ENCODE measurements at regions not wholly inside any gene's neighbourhood (a gene's known extent, or its start where the extent isn't known, plus 50 kb on each side); places are given as distances from the start of the nearest gene placed in this dataset.
A peak's percentile ranks its signal among the peaks of the same experiment; 100 is the strongest.

DNA sequence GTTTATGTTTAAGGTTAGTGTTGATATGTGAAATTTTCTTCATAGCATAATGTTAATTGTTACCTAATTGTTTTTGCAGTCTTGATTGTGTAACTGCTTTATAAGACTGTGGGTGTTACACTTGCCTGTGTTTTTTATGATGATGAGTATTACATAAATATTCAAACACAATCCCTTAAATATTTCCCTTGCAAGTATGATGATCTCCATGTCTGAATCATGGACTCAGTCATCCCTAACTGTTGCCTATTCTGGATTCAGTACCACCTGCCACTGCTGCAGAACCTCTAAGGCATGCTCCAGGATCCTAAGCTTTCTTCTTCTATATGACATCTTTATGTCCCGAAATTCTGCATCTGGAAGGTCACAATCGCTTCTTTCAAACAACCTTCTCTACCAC is 246.3 kb upstream of the CLEC14A start:
- DNase-seq: no peak

DNA sequence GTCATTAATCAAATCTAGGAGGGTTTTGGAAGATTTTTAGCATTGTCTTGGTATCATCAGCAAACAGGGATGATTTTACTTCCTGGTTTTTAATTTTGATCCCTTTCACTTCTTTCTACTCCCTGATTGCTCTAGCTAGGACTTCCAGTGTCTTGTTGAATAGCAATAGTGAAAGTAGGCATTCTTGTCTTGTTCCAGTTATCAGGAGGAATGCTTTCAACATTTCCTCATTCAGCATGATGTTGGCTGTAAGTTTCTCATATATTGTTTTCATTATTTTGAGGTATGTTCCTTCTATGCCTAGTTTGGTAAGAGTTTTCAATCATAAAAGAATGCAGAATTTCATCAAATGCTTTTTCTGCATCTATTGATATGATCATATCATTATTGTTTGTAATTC is 244.2 kb upstream of the CLEC14A start:
- DNase-seq: no peak

DNA sequence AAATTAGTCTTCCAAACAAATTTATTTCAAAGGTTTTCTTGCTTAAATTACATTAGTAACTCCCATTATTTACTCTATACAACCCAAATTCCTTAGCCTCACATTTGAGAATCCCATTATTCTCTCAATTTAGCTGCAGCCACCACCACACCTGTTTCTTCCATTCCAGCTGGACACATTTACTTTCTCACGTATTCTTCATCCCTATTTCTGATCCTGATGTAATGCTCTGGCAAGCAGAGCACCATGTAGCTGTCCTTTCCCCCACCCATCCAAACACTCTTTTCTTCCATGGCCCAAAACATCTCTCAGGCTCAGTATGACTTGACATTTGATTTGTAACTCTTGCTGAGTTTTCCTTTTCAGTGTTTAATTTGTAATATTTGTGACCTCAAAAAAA is 240.2 kb upstream of the CLEC14A start:
- no peak for DNase-seq

DNA sequence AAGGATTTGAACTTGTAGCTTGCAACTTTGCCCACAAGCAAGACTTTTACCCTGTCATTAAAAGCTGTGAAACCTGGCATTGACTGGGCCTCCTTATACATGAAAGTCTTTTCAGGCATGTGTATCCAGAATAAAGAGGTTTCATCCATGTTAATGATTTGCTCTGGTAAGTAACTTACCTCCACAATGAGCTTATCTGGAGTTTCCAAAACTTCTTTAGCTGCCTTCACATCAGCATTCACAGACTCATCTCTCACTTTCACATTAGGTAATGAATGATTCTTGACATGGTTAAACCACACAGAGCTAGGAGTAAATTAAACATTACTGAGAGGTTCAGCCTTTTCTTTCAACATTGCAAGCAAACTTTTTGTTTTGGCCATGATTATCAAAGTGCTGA is 234.4 kb upstream of the CLEC14A start:
- DNase-seq: no peak

DNA sequence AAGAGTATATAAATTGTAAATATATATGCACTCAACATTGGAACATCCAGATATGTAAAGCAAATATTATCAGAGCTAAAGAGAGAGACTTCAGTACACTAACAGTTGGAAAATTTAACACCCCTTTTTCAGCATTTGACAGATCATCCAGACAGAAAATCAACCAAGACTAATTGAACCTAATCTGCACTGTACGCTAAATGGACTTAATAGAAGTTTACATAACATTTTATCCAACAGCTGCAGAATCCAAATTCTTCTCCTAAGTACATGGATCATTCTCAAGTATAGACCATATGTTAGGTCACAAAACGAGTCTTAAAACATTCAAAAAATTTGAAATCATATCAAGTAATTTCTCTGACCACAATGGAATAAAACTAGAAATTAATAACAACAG is 229.1 kb upstream of the CLEC14A start:
- DNase-seq: no peak

DNA sequence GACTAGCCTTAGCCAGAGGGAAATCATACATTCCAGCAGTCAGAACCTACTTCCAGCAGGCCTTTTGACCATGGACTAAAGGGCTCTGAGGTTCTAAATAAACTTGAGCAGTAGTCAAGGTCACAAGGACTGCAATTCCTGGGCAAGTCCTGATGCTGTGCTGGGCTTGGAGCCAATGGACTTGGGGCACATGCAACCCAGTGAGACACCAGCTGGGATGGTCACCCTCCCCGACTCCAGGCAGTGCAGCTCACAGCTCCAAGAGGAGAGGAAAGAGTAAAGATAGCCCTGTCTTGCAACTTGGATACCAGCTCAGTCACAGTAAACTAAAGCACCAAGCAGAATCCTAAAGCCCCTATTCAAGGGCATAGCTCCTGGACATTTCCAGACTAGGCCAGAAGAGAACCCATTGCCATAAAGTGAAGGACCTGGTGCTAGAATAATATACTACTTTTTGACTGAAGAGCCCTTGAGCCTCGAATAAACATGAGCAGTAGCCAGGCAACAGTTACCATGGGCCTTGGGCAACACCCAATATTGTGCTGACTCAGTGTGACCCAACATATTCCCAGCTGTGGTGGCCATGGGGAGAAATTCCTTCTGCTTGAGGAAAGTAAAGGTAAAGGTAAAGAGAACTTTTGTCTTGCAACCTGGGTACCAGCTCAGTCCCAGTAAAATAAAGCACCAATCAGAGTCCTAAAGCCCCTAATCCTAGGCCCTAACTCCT is 226.2 kb upstream of the CLEC14A start:
- DNase-seq: peak; percentile 96

DNA sequence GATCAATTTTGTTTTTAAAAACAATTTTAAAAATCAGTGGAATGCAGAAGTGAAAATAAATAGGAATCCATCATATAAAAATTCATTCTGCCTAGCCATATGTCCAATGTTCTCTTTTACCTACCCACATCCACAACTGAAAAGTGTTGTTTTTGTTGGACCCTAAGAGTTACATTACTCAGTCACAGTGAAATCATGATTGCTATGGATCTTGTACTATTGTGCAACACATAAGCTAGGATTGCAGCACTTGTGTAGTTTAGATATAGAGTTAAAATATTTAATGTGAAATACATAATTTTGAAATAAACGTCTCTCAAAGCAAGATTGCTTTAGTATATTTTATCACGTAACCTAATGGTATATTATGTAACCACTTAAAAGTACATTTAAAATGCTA is 213.3 kb upstream of the CLEC14A start:
- DNase-seq: no peak

DNA sequence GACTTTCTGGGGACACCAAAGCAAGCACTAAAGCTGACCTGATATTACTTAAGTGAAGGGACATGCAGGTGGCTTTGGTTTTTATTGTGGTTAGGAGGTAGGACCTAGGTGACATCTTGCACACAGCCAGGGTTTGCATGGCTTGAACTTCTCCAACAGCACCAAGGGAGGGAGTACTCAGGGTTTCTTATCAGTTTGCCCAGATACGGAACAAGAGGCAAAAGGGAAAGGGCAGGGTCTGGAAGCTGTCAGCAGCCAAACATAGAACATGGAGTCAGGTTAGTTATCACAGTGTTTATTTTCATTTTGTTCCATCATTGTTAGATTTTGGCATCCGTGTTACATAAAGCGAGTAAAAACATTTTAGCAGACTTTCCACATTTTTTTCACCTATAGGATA is 186.3 kb upstream of the CLEC14A start:
- DNase-seq: no peak

DNA sequence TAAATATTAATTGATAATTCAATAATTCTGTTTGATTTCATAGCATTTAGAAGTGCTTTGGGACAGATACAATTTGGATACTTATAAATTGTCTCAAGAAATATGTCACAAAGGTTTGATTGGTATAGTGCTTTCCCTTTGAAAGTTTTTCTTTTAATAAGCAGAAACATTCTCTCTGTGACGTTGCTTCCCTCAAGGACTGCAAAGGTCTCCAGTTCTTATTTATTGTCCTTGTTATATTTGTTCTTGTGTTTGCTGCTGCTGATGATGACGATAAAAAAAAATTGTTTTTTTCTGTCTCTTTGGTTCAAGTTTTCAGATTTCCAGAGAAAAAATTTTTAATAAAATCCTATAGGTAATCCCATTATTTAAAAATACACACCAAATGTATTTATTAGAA is 176.3 kb upstream of the CLEC14A start:
- no peak for DNase-seq

DNA sequence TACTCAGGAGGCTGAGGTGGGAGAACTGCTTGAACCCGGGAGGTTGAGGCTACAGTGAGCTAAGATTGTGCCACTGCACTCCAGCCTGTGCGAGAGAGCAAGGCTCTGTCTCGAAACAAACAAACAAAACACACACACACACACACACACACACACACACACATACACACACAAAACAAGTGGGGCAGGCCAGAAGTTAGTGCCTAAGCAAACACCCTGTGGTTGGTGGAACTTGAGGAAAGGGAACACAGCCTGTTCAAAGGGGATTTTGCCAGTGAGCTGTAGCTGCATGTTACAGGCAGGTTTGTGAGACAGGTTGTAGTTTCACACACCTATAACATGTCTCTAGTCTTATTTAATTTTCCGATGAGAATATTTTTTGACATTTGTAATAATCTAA is 175.3 kb upstream of the CLEC14A start:
- no peak for DNase-seq

DNA sequence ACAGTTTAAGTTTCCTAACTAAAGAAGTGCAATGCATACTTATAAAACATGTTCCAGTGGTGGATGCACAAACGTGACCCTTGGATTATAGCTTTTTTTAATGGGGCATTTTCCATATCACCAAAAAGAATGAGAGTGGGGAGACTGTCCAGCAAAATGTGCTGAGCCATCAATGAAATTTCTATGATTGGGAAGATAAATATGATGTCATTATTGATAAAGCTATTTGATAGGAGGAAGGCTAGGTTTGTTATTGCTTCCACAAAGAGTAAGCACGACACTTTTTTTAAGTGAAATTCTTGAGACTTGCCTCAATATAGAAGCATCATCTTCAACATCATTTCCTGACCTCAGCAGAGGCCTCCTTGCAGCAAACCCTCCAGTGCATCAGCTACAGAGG is 174.6 kb upstream of the CLEC14A start:
- DNase-seq: no peak

DNA sequence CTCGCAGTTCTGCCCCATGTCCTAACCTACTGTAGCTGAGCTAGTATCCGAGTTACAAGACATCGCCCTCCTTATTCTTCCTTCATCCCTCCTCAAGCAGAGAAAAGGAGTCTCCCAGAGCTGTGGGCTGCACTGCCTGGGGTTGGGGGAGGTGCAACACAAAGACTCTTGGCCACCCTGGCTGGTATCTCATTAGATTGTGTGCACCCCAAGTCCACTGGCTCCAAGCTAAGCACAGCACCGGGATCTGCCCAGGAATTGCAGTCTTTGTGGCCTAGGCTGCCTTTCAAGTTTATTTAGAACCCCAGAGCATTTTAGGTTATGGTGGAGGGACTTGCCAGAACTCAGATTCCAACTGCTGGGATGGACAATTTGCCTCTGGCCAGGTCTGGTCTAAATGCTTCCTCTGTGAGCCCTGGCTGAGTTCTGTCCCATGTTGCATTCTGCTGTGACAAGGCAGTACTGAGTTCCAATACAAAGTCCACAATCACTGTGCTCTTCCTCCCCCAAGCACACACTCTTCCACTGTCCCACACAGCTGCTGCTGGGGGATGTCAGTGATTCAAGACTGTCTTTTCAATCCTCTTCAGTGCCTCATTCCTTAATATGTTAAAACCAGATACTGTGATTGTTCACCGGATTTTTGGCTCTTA is 169.6 kb upstream of the CLEC14A start:
- DNase-seq: no peak

DNA sequence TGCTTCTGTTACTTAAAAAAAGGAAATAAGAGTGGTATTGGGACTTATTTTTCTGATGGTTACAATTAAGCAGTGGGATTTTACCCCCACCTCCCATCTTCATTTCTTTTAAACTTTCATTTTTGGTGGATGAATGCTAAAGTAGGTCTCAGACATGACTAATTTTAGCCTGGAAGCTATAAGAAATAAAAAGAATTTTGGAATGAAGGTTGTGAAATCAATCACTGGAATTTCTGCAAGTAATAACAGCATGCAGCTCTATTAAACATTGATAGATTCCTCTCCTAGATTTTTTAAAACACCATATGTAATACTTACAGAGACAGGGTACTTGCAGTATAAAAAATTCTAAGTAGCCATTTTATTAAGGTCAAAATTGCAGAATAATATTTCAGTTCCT is 164.2 kb upstream of the CLEC14A start:
- DNase-seq: no peak

DNA sequence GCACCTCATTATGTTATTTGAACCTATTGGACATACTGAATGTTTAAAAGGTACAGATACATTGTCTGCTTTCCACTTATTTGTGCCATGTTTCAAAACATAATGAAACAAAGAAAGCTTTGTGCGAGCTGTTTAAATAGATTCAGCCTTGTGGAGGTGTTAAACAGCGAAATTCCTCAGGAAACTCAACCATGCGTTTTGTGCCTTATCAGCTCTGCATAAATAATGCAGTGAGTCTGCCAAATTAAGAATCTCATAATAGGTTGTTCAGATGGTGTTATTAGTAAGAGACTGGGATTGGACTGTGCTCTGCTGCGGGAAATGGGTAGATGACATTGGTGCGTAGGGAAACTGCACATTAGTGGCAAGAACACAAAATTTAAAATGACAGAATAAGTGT is 163.7 kb upstream of the CLEC14A start:
- no peak for DNase-seq

DNA sequence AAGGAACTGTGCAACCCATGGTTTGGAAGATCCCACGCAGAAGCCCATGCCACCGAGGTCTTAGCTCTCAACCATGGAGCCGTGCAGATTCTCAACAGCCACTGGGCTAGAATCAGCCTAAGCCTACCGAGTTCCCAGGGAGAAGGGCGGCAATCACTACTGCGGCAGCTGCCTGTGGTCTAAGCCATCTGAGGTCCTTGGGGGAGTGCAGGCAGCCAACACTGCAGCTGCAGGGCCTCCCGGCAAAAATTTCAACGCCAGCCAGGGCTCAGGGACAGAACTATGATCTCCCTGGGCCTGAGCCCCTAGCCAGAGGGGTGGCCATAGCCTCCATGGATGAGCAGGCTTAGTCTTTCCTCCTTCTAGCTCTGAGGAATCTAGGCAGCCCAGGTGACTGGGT is 156.8 kb upstream of the CLEC14A start:
- no peak for DNase-seq

DNA sequence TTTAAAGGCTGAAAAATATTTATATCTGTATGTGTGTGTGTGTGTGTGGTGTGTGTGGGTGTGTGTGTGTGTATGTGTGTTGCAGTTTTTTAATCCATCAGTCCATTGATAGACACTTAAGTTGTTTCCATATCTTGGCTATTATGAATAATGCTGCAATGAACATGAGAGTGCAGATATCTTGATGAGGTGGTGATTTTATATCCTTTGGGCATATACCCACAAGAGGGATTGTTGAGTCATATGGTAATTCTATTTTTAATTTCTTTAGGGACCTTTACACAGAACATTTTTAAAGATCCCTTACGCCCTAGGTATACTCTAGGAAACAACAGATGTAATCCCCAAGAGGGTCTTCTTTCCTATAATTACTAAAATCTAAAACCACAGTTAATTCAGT is 154.5 kb upstream of the CLEC14A start:
- DNase-seq: no peak

DNA sequence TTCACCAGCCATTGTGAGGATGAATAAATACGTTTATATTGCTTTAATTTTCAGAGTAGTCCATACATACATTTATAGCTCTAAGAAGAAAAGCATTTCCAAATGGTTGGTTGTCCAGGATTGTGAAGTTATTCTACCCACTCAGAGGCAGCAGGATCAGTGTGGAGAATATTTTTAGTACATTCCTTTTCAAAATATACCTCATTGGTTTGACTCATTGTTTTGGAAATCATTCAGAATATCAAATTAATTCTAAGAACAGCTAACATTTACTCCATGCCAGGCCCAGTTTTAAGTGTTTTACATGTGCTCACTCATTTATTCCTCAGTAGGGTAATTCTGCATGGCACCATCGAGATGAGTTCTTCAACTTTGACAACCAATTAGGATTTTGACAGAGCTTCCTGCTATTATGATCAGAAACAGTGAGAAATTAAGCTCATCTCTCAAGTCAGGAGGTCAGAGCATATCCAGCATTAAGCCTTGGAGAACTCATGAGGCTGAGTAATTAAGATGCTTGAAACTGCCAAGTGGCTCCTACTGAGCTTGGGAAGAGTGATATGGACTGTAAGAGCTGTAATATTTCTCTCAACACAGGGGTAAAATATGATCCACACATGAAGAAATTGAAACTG is 153.3 kb upstream of the CLEC14A start:
- DNase-seq: peak; percentile 31

DNA sequence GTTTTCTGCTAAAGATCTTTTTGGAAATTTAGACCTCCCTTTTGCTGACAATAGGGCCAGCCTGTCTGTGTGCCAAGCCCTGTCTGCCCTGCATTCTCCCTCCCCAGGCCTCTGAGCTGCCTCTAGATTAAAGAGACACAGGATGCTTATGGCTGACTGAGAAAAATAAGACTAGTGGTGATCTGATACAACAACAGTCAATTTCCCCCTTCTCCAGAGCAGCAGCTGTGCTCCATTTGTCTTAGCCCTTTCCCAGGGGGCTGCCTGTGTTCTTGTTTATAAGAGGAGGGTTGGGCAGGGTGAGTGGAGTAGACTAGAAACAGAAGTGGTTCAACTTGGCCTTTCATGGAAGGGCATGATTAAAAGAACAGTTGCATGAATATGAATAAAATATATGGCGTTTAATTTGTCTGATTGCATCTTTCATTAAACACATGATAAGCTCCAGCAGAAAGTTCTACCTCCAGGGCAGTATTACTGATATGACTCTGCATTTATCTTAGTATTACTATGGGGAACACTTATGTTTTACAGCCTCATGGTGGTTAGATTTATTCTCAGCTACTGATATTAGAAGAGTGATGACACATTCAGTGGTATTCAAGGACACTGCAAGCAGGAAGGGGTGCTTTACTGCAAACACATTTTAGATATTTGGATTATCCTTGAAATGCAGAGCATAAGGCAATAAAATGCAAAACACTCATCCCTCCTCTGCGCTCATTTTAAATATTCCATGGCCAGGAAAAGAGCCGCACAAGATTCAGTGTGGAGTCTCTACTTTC is 150.2 kb upstream of the CLEC14A start:
- DNase-seq: peak; percentile 99

DNA sequence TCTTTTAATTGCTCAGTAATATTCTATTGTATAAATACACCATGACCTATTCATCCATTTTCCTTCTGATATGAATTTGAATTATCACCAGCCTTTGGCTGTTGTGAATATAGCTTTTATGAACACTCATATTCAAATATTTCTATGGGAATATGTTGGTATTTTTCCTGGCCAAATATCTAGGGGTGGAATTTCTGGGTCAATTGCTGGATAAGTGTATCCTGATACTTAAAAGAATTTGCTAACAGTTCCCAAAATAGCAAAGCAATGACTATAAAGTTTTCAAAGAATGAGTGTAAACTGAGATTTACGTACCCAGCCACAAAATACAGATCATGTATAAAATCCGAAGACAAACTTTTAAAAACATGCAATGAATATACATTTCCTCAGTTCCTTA is 148.7 kb upstream of the CLEC14A start:
- no peak for DNase-seq

DNA sequence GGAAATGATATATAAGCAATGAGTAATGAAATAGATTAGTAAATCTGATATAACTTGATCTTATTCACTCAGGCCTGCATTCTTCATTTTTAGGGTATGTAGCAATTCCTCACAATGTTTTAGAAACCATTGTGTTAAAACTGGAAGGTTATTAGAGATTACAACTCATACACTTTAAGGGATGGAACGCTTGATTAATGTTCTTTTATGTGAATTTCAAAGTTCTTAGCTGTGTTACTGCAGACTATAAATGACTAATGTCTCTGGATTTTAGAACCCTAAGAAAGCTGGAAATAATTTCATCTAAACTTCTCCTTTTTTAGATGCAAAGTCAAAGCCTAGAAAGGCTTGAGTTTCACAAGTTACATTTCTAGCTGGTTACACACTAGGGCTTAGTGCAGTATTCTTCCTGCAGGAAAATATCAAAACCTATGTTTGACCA is 148.2 kb upstream of the CLEC14A start:
- no peak for DNase-seq

DNA sequence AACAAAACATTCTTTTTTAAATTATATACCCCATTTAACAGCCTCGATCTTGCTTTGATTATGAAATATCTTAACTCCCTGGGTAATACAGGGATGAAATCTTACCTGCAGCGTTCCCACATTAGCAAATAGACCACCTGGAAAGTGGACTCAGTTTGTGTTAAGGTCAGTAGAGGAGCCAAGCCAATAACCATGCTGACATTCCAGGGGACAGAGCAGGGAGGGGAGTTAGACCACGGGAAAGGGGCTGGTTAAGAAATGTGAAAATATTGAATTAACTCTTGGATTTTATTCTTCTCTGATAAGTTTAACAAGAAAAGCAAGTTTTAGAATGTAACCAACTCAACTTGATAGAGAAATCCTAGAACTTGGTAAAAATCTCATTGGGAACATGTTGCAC is 144.9 kb upstream of the CLEC14A start:
- no peak for DNase-seq

DNA sequence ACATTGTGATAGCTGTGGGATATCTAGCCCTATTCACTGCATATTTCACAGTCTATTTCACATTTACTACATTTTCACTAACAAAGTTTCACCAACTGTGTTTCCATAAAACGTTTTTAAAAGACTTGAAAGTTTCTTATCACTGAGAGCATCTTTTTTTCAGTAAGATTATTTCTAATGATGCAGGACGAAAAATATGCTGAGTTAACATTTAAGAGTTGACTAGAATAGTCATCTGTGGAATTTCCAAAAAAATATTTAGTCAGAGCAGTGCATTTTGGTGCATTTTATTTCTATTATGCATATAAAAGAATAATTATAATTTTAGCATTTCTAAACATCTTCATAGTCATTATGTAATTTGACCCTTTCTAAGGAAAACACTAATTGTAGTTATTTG is 143.8 kb upstream of the CLEC14A start:
- no peak for DNase-seq

DNA sequence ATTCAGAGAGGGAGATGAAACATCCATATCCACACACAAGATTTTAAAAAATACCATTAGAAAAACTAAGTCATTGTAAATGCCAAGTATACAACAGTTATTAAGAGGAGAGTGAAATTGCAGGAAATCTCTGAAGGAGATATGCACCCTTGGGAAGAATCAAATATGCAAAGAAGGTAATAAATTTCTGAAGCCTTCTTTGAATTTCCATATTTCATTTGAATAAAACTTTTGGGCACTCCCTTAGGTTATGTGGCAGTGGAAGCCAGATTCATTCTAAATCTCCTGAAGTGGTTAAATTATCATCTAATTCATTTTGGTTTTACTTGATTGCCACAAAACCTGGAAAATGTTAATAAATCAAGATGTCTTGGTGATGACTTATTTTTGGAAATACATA is 138.9 kb upstream of the CLEC14A start:
- no peak for DNase-seq

DNA sequence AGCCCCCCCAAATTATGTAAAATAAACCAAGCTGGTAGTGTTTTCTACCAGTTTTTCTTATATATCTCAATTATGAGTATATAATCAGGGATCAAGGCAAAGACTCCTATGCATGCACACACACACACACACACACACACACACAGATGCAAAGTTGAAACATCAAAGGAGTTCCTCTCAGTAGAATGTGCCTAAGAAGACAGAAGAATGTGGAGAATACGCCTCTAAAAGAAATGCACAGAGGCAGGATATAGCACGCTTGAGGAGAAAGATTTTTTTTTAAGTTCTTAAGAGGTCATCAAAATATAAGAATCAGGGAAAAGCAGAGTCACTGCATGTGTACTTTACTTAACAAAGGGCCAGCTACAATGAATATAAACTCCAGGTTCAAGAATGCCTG is 138.2 kb upstream of the CLEC14A start:
- no peak for DNase-seq

Data from DMS79 (cell line).